ENCODE measurements at regions not wholly inside any gene's neighbourhood (a gene's known extent, or its start where the extent isn't known, plus 50 kb on each side); places are given as distances from the start of the nearest gene placed in this dataset.

GRCh38 chrX:74178536-74178935, 125.4 kb upstream of the ZCCHC13 start:
- H3K27ac Mint-ChIP-seq, result no peak overlapping the region
- H3K36me3 Mint-ChIP-seq, result peaks cover 2% of the 10 kb centered on the region
- H3K27me3 Mint-ChIP-seq, result no peaks in the 10 kb centered on the region
- CTCF ChIA-PET, result no interaction called here
- H3K4me3 Mint-ChIP-seq, result no peak overlapping the region
- peaks cover 6% of the 10 kb centered on the region for H3K9me3 Mint-ChIP-seq
- intact Hi-C loops (cut with micrococcal nuclease), result no loop called here
- no peak for DNase-seq
- H3K4me1 Mint-ChIP-seq (ENCODE audit: low read depth), result no peaks in the 10 kb centered on the region
- POLR2A ChIA-PET, result no interaction called here

DNA sequence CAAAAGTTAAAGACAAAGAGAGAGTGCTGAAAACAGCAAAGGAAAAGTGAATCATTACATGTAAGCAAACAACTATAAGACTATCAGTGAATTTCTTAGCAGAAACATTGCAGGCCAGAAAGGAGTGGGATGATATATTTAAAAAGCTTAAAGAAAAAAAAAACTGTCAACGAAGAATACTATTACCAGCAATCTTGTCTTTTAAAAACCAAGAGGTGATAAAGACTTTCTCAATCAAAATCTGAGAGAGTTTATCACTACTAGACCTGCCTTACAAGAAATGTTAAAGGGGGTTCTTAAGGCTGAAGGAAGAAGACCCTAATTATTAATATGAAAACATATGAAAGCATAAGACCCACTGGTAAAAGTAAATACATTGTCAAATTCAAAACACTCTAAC, 132.5 kb upstream of the ZCCHC13 start:
- H3K4me1 Mint-ChIP-seq (ENCODE audit: low read depth), result no peaks in the 10 kb centered on the region
- no peak overlapping the region for H3K4me3 Mint-ChIP-seq
- peaks cover 12% of the 10 kb centered on the region for H3K36me3 Mint-ChIP-seq
- no peaks in the 10 kb centered on the region for H3K27me3 Mint-ChIP-seq
- no peak for DNase-seq
- ChIA-PET CTCF (no interaction called here), POLR2A (no interaction called here)
- no peak overlapping the region for H3K27ac Mint-ChIP-seq
- intact Hi-C loops (cut with micrococcal nuclease), result no loop called here
- H3K9me3 Mint-ChIP-seq, result peaks cover 19% of the 10 kb centered on the region

- Mint-ChIP-seq H3K36me3 (no peaks in the 10 kb centered on the region), H3K27ac (no peak overlapping the region), H3K4me1 (ENCODE audit: low read depth) (no peaks in the 10 kb centered on the region), H3K9me3 (peaks cover 7% of the 10 kb centered on the region), H3K27me3 (no peaks in the 10 kb centered on the region), H3K4me3 (no peak overlapping the region)
- DNase-seq, result no peak
- POLR2A ChIA-PET, result no interaction called here
- CTCF ChIA-PET, result no interaction called here
- intact Hi-C loops (cut with micrococcal nuclease), result no loop called here
These were observed 141.8 kb upstream of the ZCCHC13 start for GRCh38 chrX:74162199-74162598.

DNA sequence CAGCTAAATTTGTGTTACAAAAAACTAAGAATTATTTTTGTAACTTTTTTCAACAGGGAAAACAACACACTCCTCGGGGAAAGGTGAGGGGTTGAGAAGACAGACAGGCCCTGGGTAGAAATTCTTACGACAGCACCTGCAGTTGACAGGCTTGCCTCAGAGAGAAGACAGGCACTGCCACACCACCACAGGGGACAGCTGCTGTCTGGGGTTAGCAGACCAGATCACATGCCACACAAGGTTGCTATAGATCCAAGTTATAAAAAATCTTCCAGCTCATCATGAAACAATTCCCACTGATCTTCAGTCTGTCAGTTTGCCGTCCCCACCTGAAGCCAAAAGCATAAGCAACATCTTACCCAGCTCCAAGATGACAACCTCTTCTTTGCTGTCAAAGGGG, 143.2 kb upstream of the ZCCHC13 start:
- ChIA-PET CTCF (no interaction called here), POLR2A (no interaction called here)
- H3K4me3 Mint-ChIP-seq, result no peak overlapping the region
- no peak for DNase-seq
- no peaks in the 10 kb centered on the region for H3K27me3 Mint-ChIP-seq
- no peak overlapping the region for H3K27ac Mint-ChIP-seq
- no peaks in the 10 kb centered on the region for H3K36me3 Mint-ChIP-seq
- intact Hi-C loops (cut with micrococcal nuclease), result no loop called here
- no peaks in the 10 kb centered on the region for H3K4me1 Mint-ChIP-seq (ENCODE audit: low read depth)
- H3K9me3 Mint-ChIP-seq, result peaks cover 7% of the 10 kb centered on the region

- no peaks in the 10 kb centered on the region for H3K4me1 Mint-ChIP-seq (ENCODE audit: low read depth)
- ChIA-PET CTCF (no interaction called here), POLR2A (no interaction called here)
- intact Hi-C loops (cut with micrococcal nuclease), result no loop called here
- no peak overlapping the region for H3K4me3 Mint-ChIP-seq
- DNase-seq, result no peak
- no peaks in the 10 kb centered on the region for H3K36me3 Mint-ChIP-seq
- H3K27ac Mint-ChIP-seq, result no peak overlapping the region
- peaks cover 7% of the 10 kb centered on the region for H3K9me3 Mint-ChIP-seq
- H3K27me3 Mint-ChIP-seq, result no peaks in the 10 kb centered on the region
These were observed 143.6 kb upstream of the ZCCHC13 start for GRCh38 chrX:74160358-74160757.

- Mint-ChIP-seq H3K27ac (no peak overlapping the region), H3K9me3 (no peaks in the 10 kb centered on the region), H3K27me3 (no peaks in the 10 kb centered on the region), H3K4me3 (no peak overlapping the region), H3K36me3 (peaks cover 6% of the 10 kb centered on the region), H3K4me1 (ENCODE audit: low read depth) (no peaks in the 10 kb centered on the region)
- CTCF ChIA-PET, result no interaction called here
- intact Hi-C loops (cut with micrococcal nuclease), result no loop called here
- POLR2A ChIA-PET, result no interaction called here
- DNase-seq, result no peak
These were observed 156.5 kb upstream of the ZCCHC13 start for GRCh38 chrX:74147439-74147838.

- CTCF ChIA-PET, result no interaction called here
- intact Hi-C loops (cut with micrococcal nuclease), result no loop called here
- no peaks in the 10 kb centered on the region for H3K9me3 Mint-ChIP-seq
- H3K27ac Mint-ChIP-seq, result no peak overlapping the region
- no peaks in the 10 kb centered on the region for H3K4me1 Mint-ChIP-seq (ENCODE audit: low read depth)
- H3K36me3 Mint-ChIP-seq, result no peaks in the 10 kb centered on the region
- POLR2A ChIA-PET, result no interaction called here
- no peaks in the 10 kb centered on the region for H3K27me3 Mint-ChIP-seq
- no peak overlapping the region for H3K4me3 Mint-ChIP-seq
- DNase-seq, result no peak
These were observed 165.0 kb upstream of the ZCCHC13 start for GRCh38 chrX:74138943-74139342.

DNA sequence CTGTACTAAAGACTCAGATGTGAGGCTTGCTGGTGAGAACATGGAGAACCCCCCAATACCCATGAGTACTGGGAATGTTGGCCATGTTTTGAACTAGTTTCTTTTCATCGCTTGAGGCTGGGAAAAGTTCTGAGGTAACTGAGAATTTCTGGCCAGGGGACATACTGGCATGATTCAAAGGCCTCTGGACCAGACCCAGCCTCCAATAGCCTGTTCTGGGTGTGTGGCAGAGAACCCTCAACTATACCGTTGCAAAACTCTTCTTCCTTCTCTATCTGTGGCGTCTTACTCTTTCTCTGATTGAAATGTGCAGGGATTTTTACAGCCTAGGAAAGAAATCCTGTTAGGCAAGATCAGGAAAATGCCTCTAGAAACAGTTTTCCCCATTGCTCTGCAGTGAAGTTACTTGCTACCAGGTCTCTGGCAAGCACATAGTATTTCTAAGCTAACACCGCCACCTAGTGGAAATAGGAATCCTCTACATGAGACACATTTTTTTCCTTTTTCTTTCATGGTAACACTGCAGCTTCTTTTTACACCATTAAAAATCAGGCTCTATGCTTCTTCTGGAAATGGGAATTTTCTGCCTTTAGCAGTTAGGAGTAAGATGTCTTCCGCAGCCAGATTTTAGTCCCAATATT, 170.7 kb upstream of the ZCCHC13 start:
- no peaks in the 10 kb centered on the region for H3K27me3 Mint-ChIP-seq
- H3K4me1 Mint-ChIP-seq (ENCODE audit: low read depth), result no peaks in the 10 kb centered on the region
- ChIA-PET POLR2A (no interaction called here), CTCF (interaction anchor here (0.8 to 0.9 kb wide), 2 partner anchors 117 to 276 kb away, joined by 3 to 4 read pairs; no protein-coding TSS in a partner anchor)
- H3K36me3 Mint-ChIP-seq, result no peaks in the 10 kb centered on the region
- H3K9me3 Mint-ChIP-seq, result no peaks in the 10 kb centered on the region
- intact Hi-C loops (cut with micrococcal nuclease), result loop anchor here (1.0 to 5.0 kb wide), 3 partner anchors 118 to 278 kb away; no protein-coding TSS in a partner anchor
- no peak overlapping the region for H3K27ac Mint-ChIP-seq
- no peak overlapping the region for H3K4me3 Mint-ChIP-seq
- no peak for DNase-seq

DNA sequence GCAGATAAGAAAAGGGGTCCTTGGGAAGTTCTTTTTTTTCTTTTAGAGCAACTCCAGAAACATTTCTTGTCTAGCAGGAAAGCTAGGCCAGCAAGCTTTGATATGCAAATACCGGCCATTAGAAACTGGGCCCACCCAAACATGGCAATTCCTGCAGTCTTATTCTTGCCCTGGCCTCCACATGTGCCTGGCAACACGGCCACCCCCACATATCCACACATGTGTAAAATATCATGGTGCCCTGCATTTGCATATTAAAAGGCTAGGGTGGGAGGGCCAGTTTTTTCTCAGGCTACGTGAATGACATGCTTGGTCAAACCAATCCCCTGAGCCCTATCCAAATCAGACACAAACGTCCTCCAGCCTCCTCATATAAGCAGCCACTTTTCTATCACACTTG, 171.7 kb upstream of the ZCCHC13 start:
- no peaks in the 10 kb centered on the region for H3K9me3 Mint-ChIP-seq
- ChIA-PET POLR2A (no interaction called here), CTCF (interaction anchor here (0.6 to 1.1 kb wide), 2 partner anchors 203 to 550 kb away, joined by 3 read pairs; no protein-coding TSS in a partner anchor)
- no peak for DNase-seq
- no peaks in the 10 kb centered on the region for H3K36me3 Mint-ChIP-seq
- no peak overlapping the region for H3K4me3 Mint-ChIP-seq
- H3K4me1 Mint-ChIP-seq (ENCODE audit: low read depth), result no peaks in the 10 kb centered on the region
- H3K27ac Mint-ChIP-seq, result no peak overlapping the region
- intact Hi-C loops (cut with micrococcal nuclease), result loop anchor here (2.0 to 5.0 kb wide), 2 partner anchors 117 to 210 kb away; no protein-coding TSS in a partner anchor
- no peaks in the 10 kb centered on the region for H3K27me3 Mint-ChIP-seq

DNA sequence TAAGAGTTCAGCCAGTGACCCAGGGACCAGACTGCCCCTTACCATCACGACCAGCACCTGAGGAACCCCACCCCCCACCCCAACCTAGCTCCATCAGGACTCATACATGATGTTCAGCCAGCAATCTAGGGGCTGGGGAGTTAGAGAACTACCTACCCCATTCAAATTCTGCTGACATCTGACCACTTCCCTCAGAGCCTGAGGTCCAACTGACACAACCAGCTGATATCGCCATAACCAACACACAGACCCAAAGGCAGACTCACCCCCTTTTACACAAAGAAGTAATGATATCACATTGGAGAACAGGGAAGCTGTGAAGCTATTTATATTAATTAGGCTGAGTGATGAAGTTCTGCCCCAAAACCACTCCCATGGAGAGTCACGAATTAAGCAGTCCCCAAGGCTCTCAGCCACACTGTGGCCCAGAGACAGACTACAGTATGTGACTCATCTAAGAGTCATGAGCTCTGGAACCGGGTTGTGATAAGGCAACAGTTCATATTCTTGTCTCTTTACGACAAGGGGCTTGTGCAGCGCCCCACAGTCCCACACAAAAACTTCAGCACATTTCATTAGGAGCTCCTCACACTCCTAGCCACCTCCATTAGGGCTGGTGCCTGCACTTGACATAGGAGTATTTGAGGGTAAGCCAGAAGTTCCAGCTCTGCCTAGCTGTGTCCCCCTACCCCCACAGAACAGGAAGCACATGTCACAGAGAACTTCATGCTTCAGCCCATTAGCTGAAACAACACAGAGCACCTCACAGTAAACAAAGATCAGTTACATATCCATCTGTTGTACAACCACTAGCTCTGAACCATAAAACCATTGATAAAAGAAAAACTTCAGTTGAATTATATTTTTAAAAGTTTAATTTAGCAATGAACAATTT, 184.7 kb upstream of the ZCCHC13 start:
- POLR2A ChIA-PET, result no interaction called here
- no peak overlapping the region for H3K4me3 Mint-ChIP-seq
- no peak overlapping the region for H3K27ac Mint-ChIP-seq
- H3K9me3 Mint-ChIP-seq, result no peaks in the 10 kb centered on the region
- intact Hi-C loops (cut with micrococcal nuclease), result no loop called here
- no peaks in the 10 kb centered on the region for H3K27me3 Mint-ChIP-seq
- no peaks in the 10 kb centered on the region for H3K36me3 Mint-ChIP-seq
- no peaks in the 10 kb centered on the region for H3K4me1 Mint-ChIP-seq (ENCODE audit: low read depth)
- no peak for DNase-seq
- CTCF ChIA-PET, result no interaction called here

- H3K4me3 Mint-ChIP-seq, result no peak overlapping the region
- no peak for DNase-seq
- POLR2A ChIA-PET, result no interaction called here
- no peaks in the 10 kb centered on the region for H3K4me1 Mint-ChIP-seq (ENCODE audit: low read depth)
- H3K9me3 Mint-ChIP-seq, result no peaks in the 10 kb centered on the region
- H3K27ac Mint-ChIP-seq, result no peak overlapping the region
- CTCF ChIA-PET, result no interaction called here
- H3K27me3 Mint-ChIP-seq, result no peaks in the 10 kb centered on the region
- no peaks in the 10 kb centered on the region for H3K36me3 Mint-ChIP-seq
- intact Hi-C loops (cut with micrococcal nuclease), result no loop called here
These were observed 185.7 kb upstream of the ZCCHC13 start for GRCh38 chrX:74117962-74118902.

DNA sequence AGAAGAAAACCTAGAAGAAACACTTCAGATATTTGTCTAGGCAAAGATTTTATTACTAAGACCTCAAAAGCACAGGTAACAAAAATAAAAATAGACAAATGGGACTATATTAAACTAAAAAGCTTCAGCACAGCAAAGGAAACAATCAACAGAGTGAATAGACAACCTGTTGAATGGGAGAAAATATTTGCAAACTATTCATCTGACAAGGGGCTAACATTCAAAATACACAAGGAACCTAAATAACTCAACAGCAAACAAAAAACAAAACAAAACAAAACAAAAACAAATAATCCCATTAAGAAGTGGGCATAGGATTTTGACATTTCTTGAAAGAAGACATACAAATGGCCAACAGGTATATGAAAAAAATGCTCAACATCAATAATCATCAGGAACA, 192.7 kb upstream of the ZCCHC13 start:
- peaks cover 13% of the 10 kb centered on the region for H3K36me3 Mint-ChIP-seq
- CTCF ChIA-PET, result no interaction called here
- no peaks in the 10 kb centered on the region for H3K9me3 Mint-ChIP-seq
- H3K27ac Mint-ChIP-seq, result no peak overlapping the region
- no peak for DNase-seq
- no peaks in the 10 kb centered on the region for H3K27me3 Mint-ChIP-seq
- H3K4me1 Mint-ChIP-seq (ENCODE audit: low read depth), result no peaks in the 10 kb centered on the region
- POLR2A ChIA-PET, result no interaction called here
- intact Hi-C loops (cut with micrococcal nuclease), result no loop called here
- H3K4me3 Mint-ChIP-seq, result no peak overlapping the region
